ENCODE measurements at regions not wholly inside any gene's neighbourhood (a gene's known extent, or its start where the extent isn't known, plus 50 kb on each side); places are given as distances from the start of the nearest gene placed in this dataset.
"Not testable (repeated sequence)": the region's sequence is repeated elsewhere in the genome, so short reads cannot be mapped to it uniquely, and the experiment has no call there.

GRCh38 chr10:15921423-15921945 is 61.2 kb upstream of the MINDY3 start:
- not testable (repeated sequence) for H3K4me1 ChIP-seq (ENCODE audit: low read length); H3K4me2 ChIP-seq (ENCODE audit: low read length); H3K27me3 ChIP-seq (ENCODE audit: low read depth, low read length); H2AFZ ChIP-seq (ENCODE audit: low read depth, low read length); H3K79me2 ChIP-seq (ENCODE audit: low read length); H4K20me1 ChIP-seq (ENCODE audit: insufficient read depth, low read length); H3K36me3 ChIP-seq (replicated peaks; ENCODE audit: low read depth, low read length); H3K9ac ChIP-seq (ENCODE audit: low read length); H3K27ac ChIP-seq (ENCODE audit: low read length); H3K4me3 ChIP-seq (ENCODE audit: low read length); H3K9me3 ChIP-seq (ENCODE audit: insufficient read depth, low read length)

- H2AFZ ChIP-seq (ENCODE audit: low read depth, low read length), result no peak overlapping the region
- H3K79me2 ChIP-seq (ENCODE audit: low read length), result no peaks in the 10 kb centered on the region
- H3K9me3 ChIP-seq (ENCODE audit: insufficient read depth, low read length), result no peaks in the 10 kb centered on the region
- H3K27me3 ChIP-seq (ENCODE audit: low read depth, low read length), result no peaks in the 10 kb centered on the region
- H4K20me1 ChIP-seq (ENCODE audit: insufficient read depth, low read length), result no peaks in the 10 kb centered on the region
- no peaks in the 10 kb centered on the region for H3K4me1 ChIP-seq (ENCODE audit: low read length)
- no peak for TF ChIP-seq CTCF (IDR thresholded peaks at IDR 0.05; ENCODE audit: low read depth, low read length)
- TF ChIP-seq EZH2phosphoT487 (IDR thresholded peaks at IDR 0.05; ENCODE audit: low read depth), result no peak
- H3K4me2 ChIP-seq (ENCODE audit: low read length), result no peak overlapping the region
- H3K4me3 ChIP-seq (ENCODE audit: low read length), result no peak overlapping the region
- no peaks in the 10 kb centered on the region for H3K36me3 ChIP-seq (replicated peaks; ENCODE audit: low read depth, low read length)
- H3K9ac ChIP-seq (ENCODE audit: low read length), result no peak overlapping the region
- no peak overlapping the region for H3K27ac ChIP-seq (ENCODE audit: low read length)
These were observed 71.1 kb upstream of the MINDY3 start for GRCh38 chr10:15931376-15931775.

GRCh38 chr10:15939543-15939942 is 79.2 kb upstream of the MINDY3 start:
- not testable (repeated sequence) for H3K4me1 ChIP-seq (ENCODE audit: low read length); H3K4me2 ChIP-seq (ENCODE audit: low read length); H2AFZ ChIP-seq (ENCODE audit: low read depth, low read length); H3K27me3 ChIP-seq (ENCODE audit: low read depth, low read length); H3K4me3 ChIP-seq (ENCODE audit: low read length); H3K9ac ChIP-seq (ENCODE audit: low read length); H3K36me3 ChIP-seq (replicated peaks; ENCODE audit: low read depth, low read length); H3K27ac ChIP-seq (ENCODE audit: low read length); H3K9me3 ChIP-seq (ENCODE audit: insufficient read depth, low read length); H3K79me2 ChIP-seq (ENCODE audit: low read length); H4K20me1 ChIP-seq (ENCODE audit: insufficient read depth, low read length)

GRCh38 chr10:15943426-15943825 is 83.1 kb upstream of the MINDY3 start:
- H2AFZ ChIP-seq (ENCODE audit: low read depth, low read length), result no peak overlapping the region

GRCh38 chr10:15954188-15954587 is 93.9 kb upstream of the MINDY3 start:
- no peaks in the 10 kb centered on the region for H3K4me1 ChIP-seq (ENCODE audit: low read length)
- H3K9ac ChIP-seq (ENCODE audit: low read length), result no peak overlapping the region
- no peaks in the 10 kb centered on the region for H4K20me1 ChIP-seq (ENCODE audit: insufficient read depth, low read length)
- H3K27me3 ChIP-seq (ENCODE audit: low read depth, low read length), result no peaks in the 10 kb centered on the region
- no peaks in the 10 kb centered on the region for H3K79me2 ChIP-seq (ENCODE audit: low read length)
- no peak overlapping the region for H3K27ac ChIP-seq (ENCODE audit: low read length)
- no peak overlapping the region for H2AFZ ChIP-seq (ENCODE audit: low read depth, low read length)
- H3K36me3 ChIP-seq (replicated peaks; ENCODE audit: low read depth, low read length), result no peaks in the 10 kb centered on the region
- H3K4me3 ChIP-seq (ENCODE audit: low read length), result no peak overlapping the region
- no peak overlapping the region for H3K4me2 ChIP-seq (ENCODE audit: low read length)
- no peaks in the 10 kb centered on the region for H3K9me3 ChIP-seq (ENCODE audit: insufficient read depth, low read length)
- TF ChIP-seq EZH2phosphoT487 (IDR thresholded peaks at IDR 0.05; ENCODE audit: low read depth), result no peak
- no peak for TF ChIP-seq CTCF (IDR thresholded peaks at IDR 0.05; ENCODE audit: low read depth, low read length)

More at GRCh38 chr10:15943426-15943825, 83.1 kb upstream of the MINDY3 start:
- Histone ChIP-seq H3K4me3 (ENCODE audit: low read length) (no peak overlapping the region), H3K4me2 (ENCODE audit: low read length) (no peak overlapping the region), H3K27me3 (ENCODE audit: low read depth, low read length) (no peaks in the 10 kb centered on the region), H3K9me3 (ENCODE audit: insufficient read depth, low read length) (no peaks in the 10 kb centered on the region), H3K27ac (ENCODE audit: low read length) (no peak overlapping the region), H3K36me3 (replicated peaks; ENCODE audit: low read depth, low read length) (no peaks in the 10 kb centered on the region), H4K20me1 (ENCODE audit: insufficient read depth, low read length) (no peaks in the 10 kb centered on the region), H3K4me1 (ENCODE audit: low read length) (no peaks in the 10 kb centered on the region), H3K79me2 (ENCODE audit: low read length) (no peaks in the 10 kb centered on the region), H3K9ac (ENCODE audit: low read length) (no peak overlapping the region)
- TF ChIP-seq EZH2phosphoT487 (IDR thresholded peaks at IDR 0.05; ENCODE audit: low read depth), result no peak
- no peak for TF ChIP-seq CTCF (IDR thresholded peaks at IDR 0.05; ENCODE audit: low read depth, low read length)

Data from OCI-LY3 (cell line).